Aorta (tissue), 5 donors: ENCODE measurements at regions not wholly inside any gene's neighbourhood (a gene's known extent, or its start where the extent isn't known, plus 50 kb on each side); places are given as distances from the start of the nearest gene placed in this dataset.

ENCODE experiments used
- ATAC-seq: fragments of 200-7000 bp; cut with Tn5 transposase; one replicate; pipeline ENCODE4 v1.9.1; 2022; ENCODE audit warnings: moderate library complexity; ENCODE audit not compliant: low FRiP score
- DNase-seq, 2 donors: peaks; one replicate each; pipeline ENCODE4 v3.0.0-alpha.2; 2020
- H3K27ac ChIP-seq, 2 donors: one replicate each; pipeline ENCODE4 v1.5.1; 2013; ENCODE audit warnings: low read length in 2 of 2, mild to moderate bottlenecking in 2 of 2, moderate library complexity in 2 of 2, control low read depth in 1 of 2, inconsistent platforms in 1 of 2, low read depth in 1 of 2
- H3K27me3 ChIP-seq, 2 donors: one replicate each; pipeline ENCODE4 v1.6.1; 2013; ENCODE audit warnings: control low read depth in 1 of 2, low read length in 1 of 2, mild to moderate bottlenecking in 1 of 2, moderate library complexity in 1 of 2; ENCODE audit not compliant: insufficient read depth in 2 of 2, control insufficient read depth in 1 of 2
- H3K36me3 ChIP-seq, 2 donors: one replicate each; pipeline ENCODE4 v1.6.1; 2013; ENCODE audit warnings: control low read depth in 1 of 2, low read length in 1 of 2, mild to moderate bottlenecking in 1 of 2; ENCODE audit not compliant: insufficient read depth in 2 of 2, control insufficient read depth in 1 of 2
- H3K4me1 ChIP-seq, 2 donors: one replicate each; pipeline ENCODE4 v1.6.1; 2013; ENCODE audit warnings: low read length in 2 of 2, control low read depth in 1 of 2, mild to moderate bottlenecking in 1 of 2, moderate library complexity in 1 of 2; ENCODE audit not compliant: insufficient read depth in 2 of 2, control insufficient read depth in 1 of 2
- H3K4me3 ChIP-seq, 2 donors: one replicate each; pipeline ENCODE4 v1.5.1; 2013; ENCODE audit warnings: low read length in 2 of 2, control low read depth in 1 of 2, mild to moderate bottlenecking in 1 of 2
- H3K9me3 ChIP-seq: one replicate; pipeline ENCODE4 v1.6.1; 2013; ENCODE audit warnings: mild to moderate bottlenecking, low read length; ENCODE audit not compliant: control insufficient read depth
- WGBS, 2 donors: extraction: QIAGEN DNeasy Blood & Tissue Kit; methylation state at CpG; one replicate each; pipeline ENCODE4 v1.1.7; 2013; 5-methylcytosine and 5-hydroxymethylcytosine counted together
- intact Hi-C, 2 donors: fragments of 100-400 bp; cut with DNase I; formaldehyde crosslinking; loops; one replicate each; pipeline versions ENCODE4 v1.14.2 to v1.15.0; 2022
- donor health status: healthy with polysubstance abuse.
- donor health status: Bipolar disorder and iron deficiency.
- donor health status: DM: no; HTN: no; CAD: no.
- donor health status: DM: no; HTN: no; CAD: no.
- donor health status: DM: yes; HTN: yes; CAD: no.

DNA sequence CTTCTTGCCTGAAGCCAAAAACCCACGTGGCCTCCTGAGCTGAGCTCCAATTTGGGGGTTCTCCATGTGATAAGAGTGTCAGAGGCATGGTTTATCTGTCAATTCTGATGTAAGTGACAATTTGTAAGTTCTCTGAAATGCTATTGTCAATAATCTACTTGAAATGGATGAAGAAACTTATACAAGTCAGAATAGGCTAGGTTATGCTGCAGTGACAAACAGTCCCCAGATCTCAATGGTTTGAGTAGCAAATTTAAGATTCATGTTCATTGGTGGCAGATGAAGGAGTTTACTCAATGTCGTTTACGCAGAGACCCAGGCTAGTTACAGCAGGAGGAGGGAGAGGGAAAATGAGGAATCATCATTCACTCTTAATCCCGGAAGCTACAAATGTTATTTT, 352.4 kb downstream of the KIF16B start:
- no peaks in the 10 kb centered on the region for H3K36me3 ChIP-seq
- peaks cover 1% of the 10 kb centered on the region for H3K9me3 ChIP-seq
- no peak overlapping the region for H3K4me3 ChIP-seq
- WGBS, 2 donors, result 78 to 85% methylated on average over 4 of the region's 4 CpGs
- no peak overlapping the region for H3K27ac ChIP-seq
- no peaks in the 10 kb centered on the region for H3K27me3 ChIP-seq
- intact Hi-C loops, result no loop called here
- DNase-seq (no peak), ATAC-seq (no peak)
- H3K4me1 ChIP-seq, result no peaks in the 10 kb centered on the region

DNA sequence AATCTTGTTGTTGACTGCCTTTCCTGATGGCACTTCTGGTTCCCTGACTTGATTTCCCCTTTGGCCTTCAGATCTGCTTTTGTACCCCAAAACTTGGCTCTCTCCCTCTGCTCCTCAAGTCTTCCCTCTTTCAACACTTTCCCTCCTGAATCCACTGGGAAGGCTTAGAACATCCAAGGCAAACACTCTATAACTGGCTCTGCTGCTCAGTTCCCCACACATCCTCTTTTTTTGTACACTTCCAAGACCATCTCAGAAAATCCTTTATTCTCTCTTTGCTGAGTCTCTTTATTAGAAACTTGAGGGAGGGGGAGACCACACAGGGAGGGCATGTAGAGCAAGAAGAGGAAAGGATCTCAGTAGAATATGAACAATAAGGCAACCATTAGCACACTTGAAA, 354.1 kb downstream of the KIF16B start:
- Histone ChIP-seq H3K9me3 (peaks cover 1% of the 10 kb centered on the region), H3K4me1 (no peaks in the 10 kb centered on the region), H3K4me3 (no peak overlapping the region), H3K27ac (no peak overlapping the region), H3K36me3 (no peaks in the 10 kb centered on the region), H3K27me3 (no peaks in the 10 kb centered on the region)
- intact Hi-C loops, result no loop called here
- DNase-seq (no peak), ATAC-seq (no peak)

GRCh38 chr20:16216914-16217230, 356.4 kb downstream of the KIF16B start:
- H3K9me3 ChIP-seq, result peaks cover 1% of the 10 kb centered on the region
- H3K4me1 ChIP-seq, result no peaks in the 10 kb centered on the region
- H3K36me3 ChIP-seq, result no peaks in the 10 kb centered on the region
- H3K27me3 ChIP-seq, result no peaks in the 10 kb centered on the region
- intact Hi-C loops, result no loop called here
- H3K27ac ChIP-seq, result no peak overlapping the region
- DNase-seq (no peak), ATAC-seq (no peak)
- no peak overlapping the region for H3K4me3 ChIP-seq
- WGBS, 2 donors, result 74 to 75% methylated on average over 6 of the region's 6 CpGs

GRCh38 chr20:16216227-16216913, 356.9 kb downstream of the KIF16B start:
- WGBS, 2 donors, result 90% methylated on average over 10 of the region's 10 CpGs
- intact Hi-C loops, result no loop called here
- no peak for DNase-seq
- no peaks in the 10 kb centered on the region for H3K36me3 ChIP-seq
- no peak for ATAC-seq
- H3K27me3 ChIP-seq, result no peaks in the 10 kb centered on the region
- H3K4me1 ChIP-seq, result no peaks in the 10 kb centered on the region
- H3K4me3 ChIP-seq, result no peak overlapping the region
- no peak overlapping the region for H3K27ac ChIP-seq
- H3K9me3 ChIP-seq, result peaks cover 1% of the 10 kb centered on the region

GRCh38 chr20:16215041-16215440, 358.2 kb downstream of the KIF16B start:
- Histone ChIP-seq H3K9me3 (no peaks in the 10 kb centered on the region), H3K27ac (no peak overlapping the region), H3K4me1 (no peaks in the 10 kb centered on the region), H3K36me3 (no peaks in the 10 kb centered on the region), H3K4me3 (no peak overlapping the region), H3K27me3 (peaks cover 0 to 2% of the 10 kb centered on the region in 2 donors)
- intact Hi-C loops, result no loop called here
- 31 to 42% methylated on average over 4 of the region's 4 CpGs for WGBS, 2 donors
- DNase-seq (no peak), ATAC-seq (no peak)

DNA sequence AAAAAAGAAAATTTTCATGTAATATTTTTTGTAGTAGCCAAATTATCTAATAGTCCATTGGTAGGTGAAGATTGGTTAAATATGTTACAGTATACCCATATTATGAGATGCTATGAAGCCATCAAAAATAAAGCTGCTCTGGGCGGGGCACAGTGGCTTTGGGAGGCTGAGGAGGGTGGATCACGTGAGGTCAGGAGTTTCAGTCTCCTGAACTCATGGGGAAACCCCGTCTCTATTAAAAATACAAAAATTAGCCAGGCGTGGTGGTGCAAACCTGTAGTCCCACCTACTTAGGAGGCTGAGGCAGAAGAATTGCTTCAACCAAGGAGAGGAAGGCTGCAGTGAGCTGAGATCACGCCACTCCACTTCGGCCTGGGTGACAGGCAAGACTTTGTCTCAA, 360.5 kb downstream of the KIF16B start:
- Histone ChIP-seq H3K9me3 (no peaks in the 10 kb centered on the region), H3K27ac (no peak overlapping the region), H3K36me3 (no peaks in the 10 kb centered on the region), H3K4me1 (no peaks in the 10 kb centered on the region), H3K4me3 (no peak overlapping the region), H3K27me3 (peaks cover 0 to 2% of the 10 kb centered on the region in 2 donors)
- ATAC-seq (no peak), DNase-seq (no peak)
- intact Hi-C loops, result no loop called here
- WGBS, 2 donors, result 91 to 94% methylated on average over 6 of the region's 6 CpGs

GRCh38 chr20:16209951-16210361, 363.3 kb downstream of the KIF16B start:
- intact Hi-C loops, result no loop called here
- peaks cover 0 to 2% of the 10 kb centered on the region in 2 donors for H3K27me3 ChIP-seq
- no peaks in the 10 kb centered on the region for H3K36me3 ChIP-seq
- H3K4me1 ChIP-seq, result no peaks in the 10 kb centered on the region
- no peak overlapping the region for H3K4me3 ChIP-seq
- H3K27ac ChIP-seq, result no peak overlapping the region
- DNase-seq (no peak), ATAC-seq (no peak)
- 88 to 96% methylated on average over 4 of the region's 4 CpGs for WGBS, 2 donors
- no peaks in the 10 kb centered on the region for H3K9me3 ChIP-seq

- no peak for DNase-seq
- Histone ChIP-seq H3K36me3 (no peaks in the 10 kb centered on the region), H3K27me3 (peaks cover 0 to 2% of the 10 kb centered on the region in 2 donors), H3K4me3 (no peak overlapping the region), H3K4me1 (no peaks in the 10 kb centered on the region), H3K9me3 (no peaks in the 10 kb centered on the region), H3K27ac (no peak overlapping the region)
- no peak for ATAC-seq
- intact Hi-C loops, result no loop called here
- 92 to 95% methylated on average over 2 of the region's 2 CpGs for WGBS, 2 donors
These were observed 363.9 kb downstream of the KIF16B start for GRCh38 chr20:16209357-16209756.

- 92 to 93% methylated on average over 4 of the region's 4 CpGs for WGBS, 2 donors
- H3K27me3 ChIP-seq, result peaks cover 0 to 2% of the 10 kb centered on the region in 2 donors
- no peaks in the 10 kb centered on the region for H3K9me3 ChIP-seq
- no peak overlapping the region for H3K27ac ChIP-seq
- H3K4me1 ChIP-seq, result no peaks in the 10 kb centered on the region
- no peak overlapping the region for H3K4me3 ChIP-seq
- no peaks in the 10 kb centered on the region for H3K36me3 ChIP-seq
- intact Hi-C loops, result no loop called here
- no peak for DNase-seq
- ATAC-seq, result no peak
These were observed 364.8 kb downstream of the KIF16B start for GRCh38 chr20:16208443-16208842.
